ENCODE measurements at regions not wholly inside any gene's neighbourhood (a gene's known extent, or its start where the extent isn't known, plus 50 kb on each side); places are given as distances from the start of the nearest gene placed in this dataset.

GRCh38 chr10:108817135-108817534, 1106.2 kb downstream of the XPNPEP1 start:
- no peak for TF ChIP-seq CTCF (IDR thresholded peaks at IDR 0.05; ENCODE audit: unreplicated experiment)
- no peaks in the 10 kb centered on the region for H3K9me3 Mint-ChIP-seq (ENCODE audit: unreplicated experiment)
- no peak for DNase-seq (ENCODE audit: low spot score)
- H3K4me1 Mint-ChIP-seq (ENCODE audit: unreplicated experiment) = peaks cover 19% of the 10 kb centered on the region
- H3K4me3 Mint-ChIP-seq (ENCODE audit: unreplicated experiment) = no peak overlapping the region
- H3K27ac Mint-ChIP-seq (ENCODE audit: unreplicated experiment) = no peak overlapping the region
- H3K27me3 Mint-ChIP-seq (ENCODE audit: unreplicated experiment) = no peaks in the 10 kb centered on the region
- H3K36me3 Mint-ChIP-seq (ENCODE audit: low read depth, unreplicated experiment) = no peaks in the 10 kb centered on the region

GRCh38 chr10:108812906-108813305, 1110.4 kb downstream of the XPNPEP1 start:
- Mint-ChIP-seq H3K4me1 (ENCODE audit: unreplicated experiment) (peaks cover 20% of the 10 kb centered on the region), H3K4me3 (ENCODE audit: unreplicated experiment) (no peak overlapping the region), H3K9me3 (ENCODE audit: unreplicated experiment) (no peaks in the 10 kb centered on the region), H3K27me3 (ENCODE audit: unreplicated experiment) (no peaks in the 10 kb centered on the region), H3K36me3 (ENCODE audit: low read depth, unreplicated experiment) (no peaks in the 10 kb centered on the region), H3K27ac (ENCODE audit: unreplicated experiment) (no peak overlapping the region)
- no peak for TF ChIP-seq CTCF (IDR thresholded peaks at IDR 0.05; ENCODE audit: unreplicated experiment)
- no peak for DNase-seq (ENCODE audit: low spot score)

DNA sequence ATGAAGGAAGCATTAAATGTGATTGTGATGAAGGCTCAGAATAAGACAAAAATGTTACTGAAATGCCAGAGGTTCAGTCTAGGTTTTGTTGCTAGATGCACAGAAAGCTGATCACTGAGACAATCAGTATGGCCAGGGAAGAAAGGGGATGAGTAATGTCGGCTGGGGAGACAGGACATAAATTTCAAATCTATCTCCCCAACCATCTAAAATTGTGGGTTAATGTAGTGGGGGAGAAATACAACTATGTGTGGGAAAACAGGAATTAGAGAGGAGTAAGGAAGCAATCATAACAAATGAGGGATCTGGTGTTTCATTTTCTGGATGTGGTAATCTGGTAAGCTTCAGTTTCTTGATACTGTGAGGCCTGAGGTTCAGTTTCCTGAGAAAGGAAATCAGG, 1111.0 kb downstream of the XPNPEP1 start:
- H3K27ac Mint-ChIP-seq (ENCODE audit: unreplicated experiment) = peak overlapping the region; percentile 13
- H3K4me3 Mint-ChIP-seq (ENCODE audit: unreplicated experiment) = no peak overlapping the region
- H3K9me3 Mint-ChIP-seq (ENCODE audit: unreplicated experiment) = no peaks in the 10 kb centered on the region
- no peak for TF ChIP-seq CTCF (IDR thresholded peaks at IDR 0.05; ENCODE audit: unreplicated experiment)
- no peaks in the 10 kb centered on the region for H3K36me3 Mint-ChIP-seq (ENCODE audit: low read depth, unreplicated experiment)
- H3K4me1 Mint-ChIP-seq (ENCODE audit: unreplicated experiment) = peaks cover 13% of the 10 kb centered on the region
- no peak for DNase-seq (ENCODE audit: low spot score)
- H3K27me3 Mint-ChIP-seq (ENCODE audit: unreplicated experiment) = no peaks in the 10 kb centered on the region

DNA sequence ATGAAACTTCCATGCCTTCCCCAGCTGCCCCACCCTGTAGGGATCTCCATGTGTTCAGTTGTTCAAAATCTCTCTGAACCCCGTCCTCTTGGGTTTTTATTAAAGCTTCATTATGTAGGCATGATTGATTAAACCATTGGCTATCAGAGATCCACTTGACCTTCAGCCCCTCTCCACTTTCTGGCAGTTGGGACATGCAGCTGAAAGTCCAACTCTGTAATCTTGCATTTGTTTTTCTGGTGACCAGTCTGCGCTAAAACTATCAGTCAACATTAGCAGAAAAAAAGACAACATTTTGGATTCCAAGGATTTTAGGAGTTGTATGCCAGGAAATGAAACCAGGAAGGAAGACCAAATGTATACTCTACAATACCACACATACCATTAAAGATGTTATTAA, 1115.1 kb downstream of the XPNPEP1 start:
- Mint-ChIP-seq H3K36me3 (ENCODE audit: low read depth, unreplicated experiment) (no peaks in the 10 kb centered on the region), H3K27me3 (ENCODE audit: unreplicated experiment) (no peaks in the 10 kb centered on the region), H3K9me3 (ENCODE audit: unreplicated experiment) (no peaks in the 10 kb centered on the region), H3K27ac (ENCODE audit: unreplicated experiment) (no peak overlapping the region), H3K4me1 (ENCODE audit: unreplicated experiment) (peaks cover 13% of the 10 kb centered on the region), H3K4me3 (ENCODE audit: unreplicated experiment) (no peak overlapping the region)
- no peak for DNase-seq (ENCODE audit: low spot score)
- TF ChIP-seq CTCF (IDR thresholded peaks at IDR 0.05; ENCODE audit: unreplicated experiment) = no peak

- no peak for DNase-seq (ENCODE audit: low spot score)
- TF ChIP-seq CTCF (IDR thresholded peaks at IDR 0.05; ENCODE audit: unreplicated experiment) = no peak
- Mint-ChIP-seq H3K4me1 (ENCODE audit: unreplicated experiment) (no peaks in the 10 kb centered on the region), H3K27ac (ENCODE audit: unreplicated experiment) (no peak overlapping the region), H3K9me3 (ENCODE audit: unreplicated experiment) (no peaks in the 10 kb centered on the region), H3K4me3 (ENCODE audit: unreplicated experiment) (no peak overlapping the region), H3K27me3 (ENCODE audit: unreplicated experiment) (no peaks in the 10 kb centered on the region), H3K36me3 (ENCODE audit: low read depth, unreplicated experiment) (no peaks in the 10 kb centered on the region)
Observed at GRCh38 chr10:108801775-108802517, 1121.4 kb downstream of the XPNPEP1 start.

All from endothelial cell (in vitro differentiated cells).